ENCODE measurements at regions not wholly inside any gene's neighbourhood (a gene's known extent, or its start where the extent isn't known, plus 50 kb on each side); places are given as distances from the start of the nearest gene placed in this dataset.

- no peak for DNase-seq (ENCODE audit: low read depth)
- no peak for TF ChIP-seq CTCF (conservative IDR thresholded peaks at IDR 0.05; ENCODE audit: low read length)
Measured at GRCh38 chr1:101185421-101185820, 51.4 kb upstream of the S1PR1 start.

DNA sequence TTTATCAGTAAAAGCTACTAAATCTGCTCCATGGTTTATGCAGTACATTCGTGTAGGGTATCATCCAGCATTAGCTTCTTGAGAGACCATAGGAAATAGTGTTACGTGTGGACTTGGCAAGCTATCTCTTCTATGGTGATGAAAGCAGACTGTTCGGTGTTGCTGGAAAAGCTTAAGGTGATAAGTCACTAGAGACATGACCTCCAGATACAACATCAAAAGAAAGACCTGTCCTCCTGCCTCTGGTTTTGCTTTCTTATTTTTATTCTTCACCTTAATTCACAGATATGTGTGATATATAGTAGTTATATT is 53.5 kb upstream of the S1PR1 start:
- no peak for TF ChIP-seq CTCF (conservative IDR thresholded peaks at IDR 0.05; ENCODE audit: low read length)
- H3K4me3 ChIP-seq (ENCODE audit: low read length): no peak overlapping the region

More at GRCh38 chr1:101185421-101185820, 51.4 kb upstream of the S1PR1 start:
- no peak overlapping the region for H3K4me3 ChIP-seq (ENCODE audit: low read length)

GRCh38 chr1:101182627-101183387 is 54.0 kb upstream of the S1PR1 start:
- H3K4me3 ChIP-seq (ENCODE audit: low read length): no peak overlapping the region
- TF ChIP-seq CTCF (conservative IDR thresholded peaks at IDR 0.05; ENCODE audit: low read length): no peak
- no peak for DNase-seq (ENCODE audit: low read depth)

More for the DNA sequence above, 53.5 kb upstream of the S1PR1 start:
- no peak for DNase-seq (ENCODE audit: low read depth)

- no peak for DNase-seq (ENCODE audit: low read depth)
- no peak for TF ChIP-seq CTCF (conservative IDR thresholded peaks at IDR 0.05; ENCODE audit: low read length)
Measured at GRCh38 chr1:101181930-101182329, 54.9 kb upstream of the S1PR1 start.

DNA sequence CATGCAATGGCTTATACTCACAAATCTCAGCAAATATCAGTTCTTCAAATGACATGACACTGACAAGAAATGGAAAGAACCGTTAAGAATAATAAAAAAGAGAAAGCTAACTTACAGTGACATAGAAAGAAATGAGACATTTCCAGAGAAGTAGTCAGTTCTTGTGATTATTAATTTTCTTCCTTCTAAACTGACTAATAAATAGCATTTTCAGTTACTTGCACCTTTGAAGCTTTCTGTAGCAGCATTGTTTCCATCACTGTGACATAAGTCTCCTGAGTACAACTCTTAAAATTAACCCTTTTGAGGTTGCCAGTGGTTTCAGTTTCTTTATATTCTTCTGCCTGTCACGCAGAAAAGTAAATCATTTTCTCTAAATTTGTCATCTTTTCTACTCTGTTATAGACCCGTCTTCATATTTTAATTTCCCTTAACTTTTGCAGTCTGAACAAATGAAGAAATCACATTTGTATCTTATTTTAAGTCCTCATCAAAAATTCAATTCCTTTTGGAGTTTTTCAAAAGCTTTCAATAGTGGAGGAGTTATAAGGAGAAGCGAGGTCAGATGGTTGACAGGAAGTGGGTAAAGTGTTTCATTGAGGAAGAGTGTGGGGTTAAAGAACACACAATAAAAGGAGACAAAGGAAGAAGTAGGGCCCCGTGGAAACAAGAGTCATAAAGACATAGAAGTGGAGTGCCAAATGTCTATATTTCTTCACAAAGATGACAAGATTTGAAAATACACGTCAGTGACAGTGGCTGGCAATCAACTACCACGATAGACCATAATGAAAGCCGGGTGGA is 57.9 kb upstream of the S1PR1 start:
- DNase-seq (ENCODE audit: low read depth): no peak
- TF ChIP-seq CTCF (conservative IDR thresholded peaks at IDR 0.05; ENCODE audit: low read length): no peak
- no peak overlapping the region for H3K4me3 ChIP-seq (ENCODE audit: low read length)

More at GRCh38 chr1:101181930-101182329, 54.9 kb upstream of the S1PR1 start:
- H3K4me3 ChIP-seq (ENCODE audit: low read length): no peak overlapping the region

DNA sequence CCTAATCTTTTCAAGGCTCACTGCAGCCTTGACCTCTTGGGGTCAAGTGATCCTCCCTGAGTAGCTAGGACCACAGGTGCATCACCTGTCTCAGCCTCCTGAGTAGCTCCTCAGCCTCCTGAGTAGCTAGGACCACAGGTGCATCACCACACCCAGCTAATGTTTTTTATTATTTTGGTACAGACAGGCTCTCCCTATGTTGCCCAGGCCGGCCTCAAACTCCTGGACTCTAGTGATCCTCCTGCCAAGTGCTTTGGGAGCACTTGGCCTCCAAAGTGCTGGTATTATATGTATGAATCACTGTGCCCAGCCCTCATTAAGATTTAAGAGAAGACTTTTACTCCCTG is 58.5 kb upstream of the S1PR1 start:
- DNase-seq (ENCODE audit: low read depth): no peak
- TF ChIP-seq CTCF (conservative IDR thresholded peaks at IDR 0.05; ENCODE audit: low read length): no peak
- H3K4me3 ChIP-seq (ENCODE audit: low read length): no peak overlapping the region

GRCh38 chr1:101175886-101176285 is 60.9 kb upstream of the S1PR1 start:
- peak; percentile 23 for DNase-seq (ENCODE audit: low read depth)
- no peak for TF ChIP-seq CTCF (conservative IDR thresholded peaks at IDR 0.05; ENCODE audit: low read length)
- no peak overlapping the region for H3K4me3 ChIP-seq (ENCODE audit: low read length)

Data from AG10803 (cell line).